H1 (cell line): ENCODE measurements at regions not wholly inside any gene's neighbourhood (a gene's known extent, or its start where the extent isn't known, plus 50 kb on each side); places are given as distances from the start of the nearest gene placed in this dataset.

Experiments
- CTCF ChIA-PET: fragments of 300-600 bp; sonication (Branson Sonifier 250); formaldehyde crosslinking; loops from one replicate; lab custom pipeline; 2021; ENCODE audit not compliant: partially characterized antibody; lab: Charles Lee
- POLR2A ChIA-PET: fragments of 300-600 bp; sonication (Branson Sonifier 250); formaldehyde crosslinking; loops from one replicate; lab custom pipeline; 2021; ENCODE audit warnings: inconsistent platforms; ENCODE audit not compliant: partially characterized antibody; lab: Charles Lee
- DNase-seq, 2 experiments: peaks; one replicate each; pipeline versions ENCODE4 v3.0.0 to v3.0.0-alpha.2; 2010 to 2022; ENCODE audit warnings: low spot score in 2 of 2, low read depth in 1 of 2, mixed read lengths in 1 of 2
- FAIRE-seq: peaks from 2 replicates; lab custom pipeline; 2011; peaks lifted over from hg19 to GRCh38; lab: Jason Lieb, UNC
- H2AFZ ChIP-seq: 2 replicates; pipeline ENCODE4 v1.8.1; 2012; ENCODE audit warnings: low read length, inconsistent platforms
- H2AK5ac ChIP-seq: 2 replicates; pipeline ENCODE4 v1.6.1; 2013; ENCODE audit warnings: low read depth, low read length
- H2BK120ac ChIP-seq: replicated peaks from 2 replicates; pipeline ENCODE3; 2013; ENCODE audit warnings: low read depth, low read length, inconsistent platforms
- H2BK12ac ChIP-seq: 2 replicates; pipeline ENCODE4 v1.6.1; 2013; ENCODE audit warnings: low read depth, low read length
- H2BK15ac ChIP-seq: 2 replicates; pipeline ENCODE4 v1.6.1; 2013; ENCODE audit warnings: low read length
- H2BK20ac ChIP-seq: 2 replicates; pipeline ENCODE4 v1.6.1; 2013; ENCODE audit warnings: low read length
- H2BK5ac ChIP-seq: 2 replicates; pipeline ENCODE4 v1.6.1; 2013; ENCODE audit warnings: low read depth, low read length
- H3K14ac ChIP-seq: 2 replicates; pipeline ENCODE4 v1.6.1; 2013; ENCODE audit warnings: inconsistent platforms; ENCODE audit not compliant: insufficient read length
- H3K18ac ChIP-seq: 2 replicates; pipeline ENCODE4 v1.6.1; 2013; ENCODE audit warnings: low read length; ENCODE audit errors: extremely low read depth
- H3K23ac ChIP-seq: 2 replicates; pipeline ENCODE4 v1.6.1; 2013; ENCODE audit warnings: inconsistent platforms; ENCODE audit not compliant: insufficient read length
- H3K23me2 ChIP-seq: 2 replicates; pipeline ENCODE4 v1.6.1; 2013; ENCODE audit warnings: low read depth, low read length
- H3K27ac ChIP-seq: 2 replicates; pipeline ENCODE4 v1.6.1; 2011; ENCODE audit warnings: low read depth, low read length, inconsistent platforms
- H3K27me3 ChIP-seq, 4 experiments: replicated peaks in 1 of 4; 1 replicate in 1 of 4; 2 replicates in 3 of 4; pipeline versions ENCODE4 v1.6.1 to v1.8.1; 2011 to 2013; ENCODE audit warnings: low read length in 3 of 4, mild to moderate bottlenecking in 3 of 4, inconsistent platforms in 2 of 4, mixed read lengths in 2 of 4, moderate library complexity in 1 of 4; ENCODE audit not compliant: control insufficient read depth in 3 of 4, insufficient read depth in 3 of 4; ENCODE audit errors: extremely low read depth in 1 of 4
- H3K36me3 ChIP-seq, 4 experiments: 2 replicates each; pipeline versions ENCODE4 v1.6.1 to v1.8.1; 2011 to 2013; ENCODE audit warnings: mild to moderate bottlenecking in 4 of 4, low read length in 3 of 4, moderate library complexity in 2 of 4, control low read depth in 1 of 4, inconsistent platforms in 1 of 4; ENCODE audit not compliant: insufficient read depth in 4 of 4, control insufficient read depth in 2 of 4
- H3K4ac ChIP-seq: replicated peaks from 2 replicates; pipeline ENCODE3; 2013; ENCODE audit warnings: low read length, low read depth, mixed read lengths, inconsistent platforms; ENCODE audit not compliant: insufficient read length
- H3K4me1 ChIP-seq, 4 experiments: replicated peaks in 1 of 4; 1 replicate in 1 of 4; 2 replicates in 3 of 4; pipeline versions ENCODE4 v1.6.1 to v1.8.1; 2011 to 2013; ENCODE audit warnings: low read length in 3 of 4, inconsistent platforms in 2 of 4, mixed read lengths in 1 of 4; ENCODE audit not compliant: insufficient read depth in 4 of 4, control insufficient read depth in 3 of 4
- H3K4me2 ChIP-seq, 2 experiments: 2 replicates each; pipeline versions ENCODE4 v1.6.1 to v1.8.1; 2011 to 2013; ENCODE audit warnings: low read depth in 2 of 2, low read length in 2 of 2, control low read depth in 1 of 2, inconsistent platforms in 1 of 2, mild to moderate bottlenecking in 1 of 2; ENCODE audit not compliant: insufficient read depth in 1 of 2
- H3K4me3 ChIP-seq, 4 experiments: fragments of 200-600, 300-600 bp in 1 of 4; sonication (generic), shearing (Covaris generic), sonication (Bioruptor Twin) in 1 of 4; 2 replicates each; pipeline versions ENCODE4 v1.5.1 to v1.8.1; 2011 to 2016; ENCODE audit warnings: low read length in 4 of 4, low read depth in 3 of 4, control low read depth in 2 of 4, inconsistent platforms in 2 of 4, mild to moderate bottlenecking in 2 of 4, mixed read lengths in 1 of 4, moderate library complexity in 1 of 4; ENCODE audit not compliant: insufficient read depth in 2 of 4; ENCODE audit errors: extremely low read depth in 1 of 4
- H3K56ac ChIP-seq: replicated peaks from 2 replicates; pipeline ENCODE3; 2013; ENCODE audit warnings: low read depth, mild to moderate bottlenecking, mixed read lengths, low read length, inconsistent platforms; ENCODE audit not compliant: insufficient read length
- H3K79me1 ChIP-seq: 2 replicates; pipeline ENCODE4 v1.6.1; 2013; ENCODE audit warnings: low read depth, low read length, control low read depth
- H3K79me2 ChIP-seq, 2 experiments: 2 replicates each; pipeline versions ENCODE4 v1.6.1 to v1.8.1; 2012 to 2013; ENCODE audit warnings: low read length in 2 of 2, mild to moderate bottlenecking in 2 of 2, inconsistent platforms in 1 of 2; ENCODE audit not compliant: insufficient read depth in 2 of 2, control insufficient read depth in 1 of 2
- H3K9ac ChIP-seq, 4 experiments: replicated peaks in 1 of 4; 1 replicate in 1 of 4; 2 replicates in 3 of 4; pipeline versions ENCODE4 v1.6.1 to v1.8.1; 2011 to 2013; ENCODE audit warnings: low read depth in 3 of 4, low read length in 3 of 4, control low read depth in 2 of 4, mild to moderate bottlenecking in 2 of 4, moderate library complexity in 2 of 4, inconsistent platforms in 1 of 4; ENCODE audit errors: extremely low read depth in 1 of 4
- H3K9me3 ChIP-seq, 2 experiments: 2 replicates each; pipeline versions ENCODE4 v1.6.1 to v1.8.1; 2012 to 2013; ENCODE audit warnings: mild to moderate bottlenecking in 2 of 2, moderate library complexity in 2 of 2, control low read depth in 1 of 2, inconsistent platforms in 1 of 2, low read depth in 1 of 2, low read length in 1 of 2, mixed read lengths in 1 of 2; ENCODE audit not compliant: insufficient read depth in 2 of 2
- H4K20me1 ChIP-seq, 2 experiments: replicated peaks in 1 of 2; 2 replicates each; pipeline versions ENCODE3 to v1.8.1; 2011 to 2013; ENCODE audit warnings: inconsistent platforms in 2 of 2, low read length in 2 of 2, mild to moderate bottlenecking in 1 of 2; ENCODE audit not compliant: insufficient read depth in 2 of 2, control insufficient read depth in 1 of 2
- H4K5ac ChIP-seq: 2 replicates; pipeline ENCODE4 v1.6.1; 2013; ENCODE audit warnings: low read length, low read depth, mixed read lengths, inconsistent platforms; ENCODE audit not compliant: insufficient read length
- H4K8ac ChIP-seq: 2 replicates; pipeline ENCODE4 v1.8.0; 2013; ENCODE audit warnings: mild to moderate bottlenecking, moderate library complexity, low read length, inconsistent platforms; ENCODE audit not compliant: insufficient read depth; ENCODE audit errors: extremely low read depth
- H4K91ac ChIP-seq: replicated peaks from 2 replicates; pipeline ENCODE3; 2013; ENCODE audit warnings: low read length, mixed read lengths, inconsistent platforms; ENCODE audit not compliant: insufficient read length
- ATF2 ChIP-seq: IDR thresholded peaks from 2 replicates; pipeline ENCODE4 v1.6.1; 2012; ENCODE audit warnings: low read length, inconsistent platforms
- CBX8 ChIP-seq: fragments of 300-800, 300-1000 bp; sonication (generic); IDR thresholded peaks from 2 replicates; pipeline ENCODE4 v1.7.1; 2016; ENCODE audit warnings: low read depth, low read length, borderline replicate concordance
- CTCF ChIP-seq, 3 experiments: IDR thresholded peaks; 1 replicate in 2 of 3; 2 replicates in 1 of 3; pipeline versions ENCODE4 v1.5.1 to v1.6.1; 2011; ENCODE audit warnings: low read length in 3 of 3, mild to moderate bottlenecking in 3 of 3, inconsistent platforms in 2 of 3, low read depth in 1 of 3, moderate library complexity in 1 of 3; ENCODE audit not compliant: insufficient read depth in 1 of 3; ENCODE audit errors: control extremely low read depth in 1 of 3
- EZH2 ChIP-seq: fragments of 200-600 bp; sonication (generic); IDR thresholded peaks from 2 replicates; pipeline ENCODE4 v1.7.1; 2012; ENCODE audit warnings: low read depth, mild to moderate bottlenecking, moderate library complexity, low read length, inconsistent platforms; ENCODE audit not compliant: severe bottlenecking
- GABPA ChIP-seq: IDR thresholded peaks from 2 replicates; pipeline ENCODE4 v1.6.1; 2011; ENCODE audit warnings: mild to moderate bottlenecking, low read length, moderate library complexity, borderline replicate concordance; ENCODE audit not compliant: insufficient read depth
- HDAC2 ChIP-seq, 2 experiments: fragments of 300-600 bp in 1 of 2; sonication (generic) in 1 of 2; IDR thresholded peaks; 2 replicates each; pipeline ENCODE4 v1.6.1; 2011 to 2012; ENCODE audit warnings: low read depth in 2 of 2, low read length in 2 of 2, mild to moderate bottlenecking in 2 of 2, moderate library complexity in 2 of 2, borderline replicate concordance in 1 of 2, inconsistent platforms in 1 of 2
- NANOG ChIP-seq: IDR thresholded peaks from 2 replicates; pipeline ENCODE4 v1.6.1; 2011; ENCODE audit warnings: low read length, low read depth, mild to moderate bottlenecking, inconsistent platforms; ENCODE audit not compliant: insufficient read depth, poor library complexity, severe bottlenecking
- SIRT6 ChIP-seq: IDR thresholded peaks from one replicate; pipeline ENCODE4 v1.7.1; 2012; ENCODE audit warnings: low read length, inconsistent platforms
- SP1 ChIP-seq: IDR thresholded peaks from 2 replicates; pipeline ENCODE4 v1.6.1; 2011; ENCODE audit warnings: low read depth, low read length
- YY1 ChIP-seq: IDR thresholded peaks from 2 replicates; pipeline ENCODE4 v1.6.1; 2011; ENCODE audit warnings: low read depth, mild to moderate bottlenecking, low read length
- WGBS, 2 experiments: shearing (Covaris generic) in 1 of 2; methylation state at CpG; one replicate each; pipeline versions ENCODE4 v1.1.6 to v1.1.7; 2013 to 2015; ENCODE audit warnings: low lambda C conversion rate in 2 of 2, mixed read lengths in 2 of 2, inconsistent platforms in 1 of 2, low coverage in 1 of 2, missing lambda C conversion rate in 1 of 2; ENCODE audit not compliant: insufficient replicate concordance in 2 of 2, insufficient coverage in 1 of 2, insufficient read length in 1 of 2; ENCODE audit errors: extremely low coverage in 1 of 2, missing lambda C conversion rate in 1 of 2; 5-methylcytosine and 5-hydroxymethylcytosine counted together

- Histone ChIP-seq H4K20me1 (no peaks in the 10 kb centered on the region), H3K23me2 (no peaks in the 10 kb centered on the region), H3K27me3 (no peaks in the 10 kb centered on the region), H3K23ac (no peak overlapping the region), H4K8ac (no peak overlapping the region), H2AFZ (no peak overlapping the region), H3K14ac (no peak overlapping the region), H3K79me1 (no peaks in the 10 kb centered on the region), H4K5ac (no peak overlapping the region), H3K9ac (no peak overlapping the region), H3K4me2 (no peak overlapping the region), H4K91ac (no peak overlapping the region), H3K4me3 (no peak overlapping the region), H2BK15ac (no peak overlapping the region), H3K36me3 (no peaks in the 10 kb centered on the region), H3K27ac (no peak overlapping the region), H2BK12ac (no peak overlapping the region), H3K18ac (no peak overlapping the region), H2BK20ac (no peak overlapping the region), H2BK5ac (no peak overlapping the region), H3K56ac (no peak overlapping the region), H3K4ac (no peak overlapping the region), H2BK120ac (no peak overlapping the region), H3K4me1 (no peaks in the 10 kb centered on the region), H3K79me2 (no peaks in the 10 kb centered on the region), H3K9me3 (peaks cover 0 to 5% of the 10 kb centered on the region in 2 experiments; a peak in 1 of 4 replicates), H2AK5ac (no peak overlapping the region)
- DNase-seq (no peak), FAIRE-seq (no peak)
- ChIA-PET POLR2A (no interaction called here), CTCF (interaction anchor here (1.5 kb wide), 1 partner anchor 9 kb away, joined by 4 read pairs; no protein-coding TSS in a partner anchor)
- WGBS, 2 experiments: 97% methylated on average over 3 of the region's 3 CpGs; no CpG with 5 or more reads in 1 of the 2 experiments
- TF ChIP-seq SP1 (no peak), CTCF (IDR thresholded peaks at IDR 0.05; ENCODE audit: control extremely low read depth in 1 of 3, insufficient read depth in 1 of 3, low read depth in 1 of 3, low read length in 3 of 3) (no peak), NANOG (no peak), GABPA (no peak), ATF2 (no peak), CBX8 (no peak), EZH2 (no peak), HDAC2 (IDR thresholded peaks at IDR 0.05; ENCODE audit: borderline replicate concordance in 1 of 2, low read depth in 2 of 2, low read length in 2 of 2) (no peak), YY1 (no peak), SIRT6 (no peak)
These were observed 2024.1 kb upstream of the TENM3 start for GRCh38 chr4:180219080-180219479.
